ENCODE measurements at regions not wholly inside any gene's neighbourhood (a gene's known extent, or its start where the extent isn't known, plus 50 kb on each side); places are given as distances from the start of the nearest gene placed in this dataset.
"Not testable (repeated sequence)": the region's sequence is repeated elsewhere in the genome, so short reads cannot be mapped to it uniquely, and the experiment has no call there.

GRCh38 chr3:126292318-126293070, 64.7 kb downstream of the KLF15 start:
- DNase-seq (ENCODE audit: low read depth in 3 of 3), result no peak

GRCh38 chr3:126291537-126291936, 65.7 kb downstream of the KLF15 start:
- no peak for DNase-seq (ENCODE audit: low read depth in 3 of 3)

DNA sequence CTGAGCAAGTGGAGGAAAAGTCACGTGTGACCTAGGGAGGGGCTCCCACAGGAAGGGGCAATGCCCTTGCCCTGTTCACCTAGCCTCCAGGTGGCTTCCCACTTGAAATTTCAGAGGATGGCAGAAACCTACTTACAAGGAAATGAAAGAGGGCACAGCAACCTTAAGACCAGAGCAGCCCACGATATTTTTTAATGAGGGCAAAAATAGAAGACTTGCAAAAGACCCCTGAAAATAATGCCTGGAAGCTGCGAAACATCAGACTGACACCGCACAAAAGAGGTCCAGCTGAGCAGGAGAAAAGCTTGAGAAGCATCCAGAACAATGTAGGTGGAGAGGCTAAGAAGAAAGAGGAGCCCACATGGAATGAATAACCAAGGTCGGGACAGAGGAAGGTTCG, 66.1 kb downstream of the KLF15 start:
- no peak for DNase-seq (ENCODE audit: low read depth in 3 of 3)

GRCh38 chr3:126290325-126290724, 66.9 kb downstream of the KLF15 start:
- no peak for DNase-seq (ENCODE audit: low read depth in 3 of 3)

DNA sequence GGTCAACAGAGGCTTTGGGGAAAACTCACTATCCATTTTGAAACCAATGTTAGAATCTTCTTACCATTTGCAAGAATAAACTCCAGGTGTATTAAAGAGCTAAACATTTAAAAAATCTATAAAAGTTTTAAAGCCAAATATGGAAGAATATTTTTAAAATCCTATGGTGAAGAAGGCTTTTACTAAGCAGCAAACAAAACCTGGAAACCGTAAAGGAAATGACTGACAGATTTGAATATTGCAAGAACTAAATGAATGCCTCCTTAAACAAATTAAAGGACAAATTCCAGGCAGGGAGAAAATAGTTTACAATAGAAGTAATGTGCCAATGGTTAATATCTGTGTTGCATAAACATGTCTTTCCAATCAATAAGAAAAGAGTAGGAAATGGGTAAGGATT, 68.1 kb downstream of the KLF15 start:
- no peak for DNase-seq (ENCODE audit: low read depth in 3 of 3)

DNA sequence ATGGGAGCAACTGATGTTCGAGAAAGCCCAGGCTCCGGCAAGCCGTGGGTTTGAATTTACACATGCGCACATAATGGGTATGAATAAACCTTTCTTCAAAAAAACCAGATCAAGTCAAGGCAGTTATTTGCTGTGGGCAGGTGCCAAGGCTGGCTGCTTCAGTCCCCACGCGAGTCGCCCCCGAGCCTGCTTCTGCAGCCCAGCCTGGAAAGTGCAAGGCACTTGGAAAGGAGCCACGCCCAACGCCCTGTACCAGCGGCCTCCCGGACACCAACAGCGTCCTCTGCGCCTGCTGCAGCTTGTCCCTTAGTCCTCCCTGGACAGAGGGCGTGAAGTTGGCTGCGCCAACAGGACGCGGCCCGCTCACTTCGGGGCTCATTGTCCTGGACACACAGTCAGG, 68.9 kb downstream of the KLF15 start:
- DNase-seq (ENCODE audit: low read depth in 3 of 3), result no peak

DNA sequence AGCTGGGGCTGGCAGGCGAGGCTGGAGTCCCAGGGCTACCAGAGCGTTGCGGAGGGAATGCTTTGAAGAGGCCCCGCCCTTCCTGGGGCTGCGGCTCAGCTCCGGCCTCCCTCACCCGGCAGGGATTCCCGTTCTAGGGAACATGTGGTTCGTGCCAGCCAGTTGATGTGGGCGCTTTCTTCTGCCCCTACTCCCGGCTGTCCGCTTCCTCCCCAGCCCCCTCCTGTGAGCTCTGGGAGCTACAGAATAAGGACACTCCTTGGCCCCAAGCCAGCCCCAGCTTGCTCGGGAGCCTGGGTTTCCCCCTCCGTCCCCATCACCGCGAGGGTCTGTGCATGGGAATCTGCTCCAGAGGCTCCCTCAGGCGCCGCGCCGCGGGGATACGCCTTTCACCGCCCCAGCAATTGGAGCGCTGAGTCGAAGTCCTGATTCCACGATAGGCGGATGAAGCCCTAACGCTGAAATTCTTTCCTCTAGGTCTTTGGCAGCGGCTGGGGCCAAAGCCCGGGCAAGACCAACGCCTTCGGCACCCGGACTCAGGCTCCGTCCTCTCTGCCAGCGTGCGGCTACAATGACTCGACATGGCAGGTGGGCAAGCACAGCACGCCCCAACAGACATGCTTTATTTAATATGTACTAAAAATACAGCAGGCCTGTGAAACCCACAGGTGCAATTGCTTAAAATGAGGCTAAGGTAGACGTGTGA, 69.5 kb downstream of the KLF15 start:
- DNase-seq (ENCODE audit: low read depth in 3 of 3), result no peak

DNA sequence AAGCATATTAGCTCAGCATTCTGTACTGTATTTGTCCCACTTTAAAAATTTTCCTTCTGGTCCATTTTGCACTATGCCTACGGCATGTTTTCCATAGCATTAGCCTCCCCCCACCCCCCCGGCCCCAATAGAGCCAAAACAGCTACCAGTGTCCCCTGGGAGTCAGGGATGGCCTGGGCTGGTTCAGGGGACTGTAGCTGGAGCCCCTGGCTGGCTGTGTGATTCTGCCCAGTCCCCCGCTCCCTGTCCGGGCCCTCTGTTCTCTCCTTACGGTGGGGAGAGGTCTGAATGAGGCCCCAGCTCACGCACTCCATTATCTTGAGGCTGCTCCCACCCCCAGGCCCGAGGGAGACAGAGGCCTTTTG, 70.1 kb downstream of the KLF15 start:
- no peak for DNase-seq (ENCODE audit: low read depth in 3 of 3)

- DNase-seq (ENCODE audit: low read depth in 3 of 3), result no peak
These were observed 71.8 kb downstream of the KLF15 start for GRCh38 chr3:126285369-126285768.

- DNase-seq (ENCODE audit: low read depth in 3 of 3), result no peak
These were observed 72.8 kb downstream of the KLF15 start for GRCh38 chr3:126284258-126284904.

- not testable (repeated sequence) for DNase-seq (ENCODE audit: low read depth in 3 of 3)
These were observed 73.6 kb downstream of the KLF15 start for GRCh38 chr3:126283651-126284050.

DNA sequence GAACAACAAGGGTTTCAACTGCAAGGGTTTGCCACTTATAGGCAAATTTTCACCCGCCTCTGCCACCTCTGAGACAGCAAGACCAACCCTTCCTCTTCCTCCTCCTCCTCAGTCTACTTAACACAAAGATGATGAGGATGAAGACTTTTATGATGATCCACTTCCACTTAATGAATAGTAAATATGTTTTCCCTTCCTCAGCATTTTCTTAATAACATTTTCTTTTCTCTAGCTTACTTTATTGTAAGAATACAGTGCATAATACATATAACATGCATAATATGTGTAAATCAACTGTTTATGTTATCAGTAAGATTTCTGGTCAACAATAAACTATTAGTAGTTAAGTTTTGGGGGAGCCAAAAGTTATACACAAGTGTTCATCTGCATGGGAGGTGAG, 77.4 kb downstream of the KLF15 start:
- DNase-seq (ENCODE audit: low read depth in 3 of 3), result no peak

GRCh38 chr3:126277629-126278378, 79.4 kb downstream of the KLF15 start:
- no peak for DNase-seq (ENCODE audit: low read depth in 3 of 3)

GRCh38 chr3:126275620-126275904, 81.6 kb downstream of the KLF15 start:
- DNase-seq (ENCODE audit: low read depth in 3 of 3), result no peak

- DNase-seq (ENCODE audit: low read depth in 3 of 3), result no peak
These were observed 82.2 kb downstream of the KLF15 start for GRCh38 chr3:126274735-126275619.

- DNase-seq (ENCODE audit: low read depth in 3 of 3), result no peak
These were observed 86.9 kb downstream of the KLF15 start for GRCh38 chr3:126270145-126270811.

- no peak for DNase-seq (ENCODE audit: low read depth in 3 of 3)
These were observed 87.9 kb downstream of the KLF15 start for GRCh38 chr3:126269354-126269753.

DNA sequence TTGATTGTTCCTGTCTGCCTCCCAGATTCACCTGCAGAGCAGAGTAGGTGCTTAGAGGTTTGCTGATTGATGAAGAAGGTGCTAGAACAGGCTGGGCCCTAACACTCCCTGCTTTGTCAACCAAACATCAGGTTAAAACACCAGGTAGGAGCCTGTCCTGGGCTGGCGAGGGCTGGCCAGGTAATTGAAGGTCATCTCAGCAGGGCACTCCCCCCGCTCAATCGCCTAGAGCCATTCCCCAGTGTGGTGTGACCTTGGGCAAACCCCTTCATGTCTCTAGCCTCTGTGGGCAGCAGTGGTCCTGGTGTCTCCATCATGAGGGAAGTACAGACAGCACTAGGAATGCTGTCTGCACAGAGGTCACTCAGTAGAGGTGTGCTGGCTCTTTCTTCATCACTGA, 88.3 kb downstream of the KLF15 start:
- DNase-seq (ENCODE audit: low read depth in 3 of 3), result no peak

DNA sequence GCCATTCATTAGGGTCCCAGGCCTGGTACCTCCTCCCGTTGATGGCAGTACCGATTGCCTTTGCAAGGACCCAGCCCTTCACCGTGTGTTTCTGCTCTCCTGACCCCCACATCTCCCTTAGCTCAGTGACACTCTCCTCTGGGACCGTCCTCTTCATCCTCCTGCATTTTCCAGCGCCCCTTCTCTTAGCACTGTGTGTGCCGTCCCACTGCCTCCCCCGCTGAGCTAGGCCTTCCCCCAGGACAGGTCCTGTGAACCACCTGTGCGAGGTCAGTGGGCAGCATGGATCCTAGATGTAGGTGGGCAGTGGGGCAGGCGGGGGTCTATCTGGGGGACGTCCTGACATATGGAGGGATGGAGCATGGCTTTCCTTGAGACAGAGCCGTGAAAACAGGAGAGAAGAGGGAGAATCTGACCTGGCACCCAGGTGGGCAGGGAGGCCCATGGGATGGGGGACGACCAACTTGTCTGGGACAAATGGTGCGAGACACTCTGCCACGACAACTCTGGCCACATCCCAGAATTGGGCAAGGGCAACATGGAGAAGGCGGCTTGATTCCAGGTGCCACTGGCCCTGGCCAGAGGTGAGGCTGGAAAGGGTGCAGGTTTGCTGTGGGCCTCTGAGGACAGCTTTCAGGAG, 87.7 kb upstream of the ALDH1L1 start:
- DNase-seq (ENCODE audit: low read depth in 3 of 3), result no peak

GRCh38 chr3:126267169-126267975, 87.0 kb upstream of the ALDH1L1 start:
- DNase-seq (ENCODE audit: low read depth in 3 of 3), result no peak

Data from stimulated activated CD4-positive, alpha-beta T cell treated with anti-CD3 and anti-CD28 coated beads, TNF-alpha, amount 100 ng/mL, for 24 hours (primary cell).